NCI-H524 (cell line): ENCODE measurements at regions not wholly inside any gene's neighbourhood (a gene's known extent, or its start where the extent isn't known, plus 50 kb on each side); places are given as distances from the start of the nearest gene placed in this dataset.

Experiments used
- DNase-seq, 2 experiments: peaks; one replicate each; lab custom pipeline; 2025; lab: John Stamatoyannopoulos, UW

- DNase-seq: no peak
Measured at GRCh38 chr14:98711453-98711852, 560.5 kb downstream of the BCL11B start.

GRCh38 chr14:98714626-98715425 lies 557.2 kb downstream of the BCL11B start:
- no peak for DNase-seq

- DNase-seq: no peak
Measured at GRCh38 chr14:98716133-98716532, 555.9 kb downstream of the BCL11B start.

DNA sequence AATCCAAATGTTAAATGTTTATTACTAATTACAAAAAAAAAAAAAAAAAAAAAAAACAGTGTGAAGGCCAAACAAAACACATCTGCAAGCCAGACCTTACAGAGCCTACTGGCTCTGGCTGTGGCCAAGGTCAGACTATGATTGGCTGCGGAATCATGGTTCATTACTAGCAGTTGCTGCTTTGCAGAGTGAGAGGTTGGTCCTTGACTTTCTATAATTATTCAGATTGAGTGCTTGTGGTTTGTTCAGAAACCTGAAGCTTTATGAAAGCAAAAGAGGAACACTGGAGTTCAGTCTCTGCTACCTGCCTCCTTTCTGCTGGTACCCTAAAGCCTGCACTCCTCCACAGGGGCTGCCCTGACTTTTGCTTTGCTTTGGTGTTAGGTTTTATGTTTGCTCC lies 550.9 kb downstream of the BCL11B start:
- DNase-seq: no peak

DNA sequence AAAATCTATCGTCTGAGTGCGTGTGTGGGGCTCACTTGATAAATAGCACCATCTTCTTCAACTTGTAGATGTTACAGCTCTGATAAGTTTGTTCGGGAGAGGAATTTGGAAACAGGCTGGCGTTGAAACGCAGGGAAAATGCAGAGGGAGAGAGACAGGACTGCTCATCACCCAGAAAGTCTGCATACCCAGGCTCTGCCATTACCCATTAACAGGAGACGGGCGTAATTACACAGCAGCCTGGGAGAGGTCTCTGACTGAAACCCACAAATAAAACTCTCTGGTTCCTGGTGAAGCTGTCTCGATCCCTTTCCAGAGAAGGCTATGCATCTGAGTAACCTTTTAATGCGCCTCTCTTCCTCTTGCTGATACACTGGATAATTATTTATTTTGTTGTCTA lies 547.3 kb downstream of the BCL11B start:
- no peak for DNase-seq

- no peak for DNase-seq
Measured at GRCh38 chr14:98725191-98725590, 546.8 kb downstream of the BCL11B start.

DNA sequence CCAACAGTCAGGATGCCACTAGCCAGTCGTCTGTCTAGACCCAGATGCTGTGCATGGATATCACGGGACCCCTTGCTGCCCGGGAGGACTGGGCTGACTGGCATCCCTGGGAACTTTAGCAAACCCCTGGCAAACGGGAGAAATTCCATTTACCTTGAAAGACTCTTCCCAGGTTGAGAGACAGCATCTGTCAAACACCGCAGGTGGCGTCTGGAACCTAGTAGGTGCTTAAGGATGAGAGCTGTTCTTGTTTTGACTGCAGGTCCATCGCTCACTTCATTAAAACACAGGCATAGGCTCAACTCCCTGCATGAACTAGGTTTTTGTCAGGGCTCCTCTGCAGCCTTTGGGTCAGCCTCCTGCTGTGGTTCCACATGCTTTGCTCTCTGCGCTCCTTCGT lies 546.3 kb downstream of the BCL11B start:
- no peak for DNase-seq

DNA sequence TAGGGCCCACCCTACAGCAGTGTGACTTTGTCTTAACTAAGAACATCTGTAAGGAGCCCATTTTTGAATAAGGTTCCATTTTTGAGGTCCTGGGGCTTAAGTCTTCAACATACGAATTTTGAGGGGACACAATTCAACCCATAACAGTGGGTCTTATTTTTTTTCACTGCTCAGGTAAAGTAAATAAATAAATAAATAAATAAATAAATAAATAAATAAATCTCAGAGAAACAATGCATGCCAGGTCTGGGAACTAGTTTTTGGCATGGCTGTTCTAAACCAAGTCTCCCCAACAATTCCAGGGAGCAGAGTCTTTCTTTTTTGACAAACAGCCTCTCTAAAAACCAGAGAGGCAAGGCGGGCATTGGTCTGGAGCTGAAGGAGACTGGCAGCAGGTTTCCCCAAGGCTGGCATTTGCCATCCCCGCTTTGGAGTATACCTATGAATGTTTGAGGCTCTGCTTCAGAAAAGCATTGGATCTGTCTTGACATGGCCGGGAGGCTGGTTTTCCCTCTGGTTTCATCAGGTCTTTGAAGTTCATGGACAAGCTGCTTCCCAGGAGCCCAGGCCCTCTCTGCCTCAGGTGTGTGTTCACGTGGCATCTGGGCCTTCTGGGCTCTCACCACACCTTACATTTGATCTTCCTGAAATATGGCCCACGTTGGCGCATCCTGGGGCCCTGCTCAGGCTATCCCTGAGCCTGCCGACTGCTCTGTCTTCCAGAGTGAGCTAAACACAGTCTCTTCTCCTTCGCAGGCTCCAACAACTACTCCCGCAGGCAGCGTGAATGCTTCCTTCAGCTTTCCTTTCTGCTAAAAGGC lies 545.2 kb downstream of the BCL11B start:
- no peak for DNase-seq

DNA sequence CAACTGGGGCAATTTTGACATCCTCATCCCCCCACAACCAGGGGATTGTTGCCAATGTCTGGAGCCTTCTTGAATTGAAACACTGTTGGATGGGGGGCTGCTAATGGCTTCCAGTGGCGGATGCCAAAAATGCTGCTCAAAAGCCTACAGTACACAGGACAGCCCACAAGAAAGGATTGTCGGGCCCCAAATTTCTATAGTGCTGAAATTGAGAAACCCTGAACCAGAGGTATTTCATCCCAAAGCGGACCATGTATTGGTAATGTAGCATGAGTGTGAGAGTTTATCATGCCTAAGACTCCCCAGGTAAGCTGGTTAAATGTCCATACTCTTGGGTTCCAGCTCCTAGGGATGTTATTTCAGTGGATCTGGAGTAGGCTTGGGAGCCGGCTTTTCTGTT lies 544.0 kb downstream of the BCL11B start:
- no peak for DNase-seq

DNA sequence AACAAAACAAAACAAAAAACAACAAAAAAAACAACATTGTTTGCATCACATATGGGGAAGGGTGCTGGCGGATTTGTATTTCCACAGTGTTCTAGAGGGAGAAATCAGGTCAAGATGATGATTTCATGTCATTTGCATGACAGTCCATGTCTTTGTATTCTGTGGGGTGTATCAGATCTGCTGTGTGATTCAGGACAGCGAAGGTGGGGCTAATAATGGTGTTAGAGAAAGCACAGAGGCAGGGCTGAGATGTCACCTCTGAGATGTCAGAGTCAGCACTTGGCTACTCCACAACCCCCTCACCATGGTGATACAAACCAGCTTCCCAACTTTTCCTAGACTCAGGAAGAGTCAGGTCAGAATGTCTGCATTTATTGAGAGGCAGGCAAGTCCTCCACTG lies 543.2 kb downstream of the BCL11B start:
- DNase-seq: no peak

DNA sequence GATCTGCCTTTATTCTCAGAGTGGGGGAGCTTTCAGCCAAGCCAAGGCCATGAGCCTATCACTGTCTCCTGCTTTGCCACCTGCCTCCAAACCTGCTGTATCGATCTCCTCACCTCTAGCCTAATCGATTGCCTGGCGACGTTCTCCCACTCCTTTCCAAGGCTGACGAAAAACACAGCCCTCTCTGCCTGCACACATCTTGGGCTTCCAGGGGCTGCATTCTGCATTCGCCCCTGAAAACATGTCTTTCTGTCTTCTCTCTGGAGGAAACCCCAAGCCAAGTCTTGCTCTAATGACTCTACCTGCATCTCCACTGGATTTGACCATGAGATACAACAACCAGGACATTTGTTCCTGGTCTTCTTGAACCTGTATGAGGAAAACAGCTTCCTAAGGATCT lies 540.7 kb downstream of the BCL11B start:
- no peak for DNase-seq

DNA sequence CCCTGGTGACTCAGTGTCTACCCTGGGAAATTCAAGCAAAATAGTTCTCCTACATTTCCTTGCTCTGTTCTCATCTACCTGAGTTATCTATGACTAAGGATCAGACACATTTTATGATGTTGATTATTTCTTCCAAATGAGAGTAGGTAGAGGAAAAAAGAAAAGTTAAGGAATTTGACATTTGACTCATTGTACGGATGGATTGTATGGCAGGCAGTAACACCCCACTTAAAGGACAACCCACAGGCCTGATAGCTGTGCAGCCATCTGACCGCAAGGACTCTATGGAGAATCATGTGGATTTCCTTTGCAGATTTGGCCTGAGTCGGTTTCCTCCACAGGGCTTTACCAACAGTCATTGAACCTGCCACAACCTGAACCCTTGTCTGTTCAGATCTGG lies 540.3 kb downstream of the BCL11B start:
- no peak for DNase-seq

- no peak for DNase-seq
Measured at GRCh38 chr14:98733536-98733935, 538.5 kb downstream of the BCL11B start.

- DNase-seq: no peak
Measured at GRCh38 chr14:98736701-98737338, 535.2 kb downstream of the BCL11B start.

DNA sequence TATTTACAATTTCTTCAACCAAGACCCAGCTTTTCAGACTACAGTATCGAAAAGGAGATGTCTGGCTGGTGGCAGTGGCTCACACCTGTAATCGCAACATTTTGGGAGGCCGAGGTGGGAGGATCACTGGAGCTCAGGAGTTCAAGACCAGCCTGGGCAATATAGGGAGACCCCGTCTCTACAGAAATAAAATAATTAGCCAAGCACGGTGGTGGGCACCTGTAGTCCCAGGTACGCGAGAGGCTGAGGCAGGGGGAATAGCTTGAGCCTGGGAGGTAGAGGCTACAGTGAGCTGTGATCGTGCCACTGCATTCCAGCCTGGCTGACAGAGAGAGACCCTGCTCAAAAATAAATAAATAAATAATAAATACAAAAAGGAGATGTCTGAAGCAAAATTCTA lies 530.5 kb downstream of the BCL11B start:
- DNase-seq: no peak

- no peak for DNase-seq
Measured at GRCh38 chr14:98742001-98742400, 530.0 kb downstream of the BCL11B start.

DNA sequence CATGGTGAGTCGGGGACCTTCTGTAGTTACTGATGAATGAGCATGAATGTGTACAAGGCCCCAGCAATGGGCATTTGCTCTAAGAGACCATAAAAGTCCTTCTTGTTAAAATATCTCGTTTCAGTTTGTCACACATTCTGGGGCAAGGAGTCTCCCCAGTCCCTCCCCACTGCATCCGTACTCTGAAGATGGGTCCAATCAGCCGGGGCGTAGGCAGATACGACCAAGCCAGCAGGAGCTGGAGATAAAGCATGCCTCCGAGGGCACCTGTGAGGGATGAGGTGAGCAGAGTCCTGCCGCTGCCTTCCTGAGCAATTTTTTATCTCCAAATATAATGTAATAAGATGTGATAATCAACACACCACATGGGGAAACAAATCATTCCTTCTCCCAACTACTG lies 528.5 kb downstream of the BCL11B start:
- DNase-seq: no peak

- DNase-seq: no peak
Measured at GRCh38 chr14:98748966-98749365, 523.0 kb downstream of the BCL11B start.

DNA sequence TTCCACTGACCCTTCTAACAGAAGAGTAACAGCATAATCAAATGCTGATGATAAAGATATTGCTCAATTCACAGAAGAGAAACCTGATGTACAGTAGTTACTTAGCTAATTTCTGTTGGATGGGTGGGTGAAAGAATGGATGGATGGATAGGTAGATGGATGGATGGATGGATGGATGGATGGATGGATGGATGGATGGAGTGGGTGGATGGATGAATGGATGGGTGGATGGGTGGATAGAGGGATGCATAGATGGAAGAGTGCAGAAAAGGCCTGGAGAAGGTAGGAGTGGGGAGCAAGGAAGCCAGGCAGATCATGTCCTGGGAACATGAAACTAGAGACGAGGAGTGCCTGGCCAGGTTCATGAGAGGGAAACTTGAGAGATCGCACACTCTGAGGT lies 520.9 kb downstream of the BCL11B start:
- no peak for DNase-seq

GRCh38 chr14:98752660-98753059 lies 519.3 kb downstream of the BCL11B start:
- no peak for DNase-seq

DNA sequence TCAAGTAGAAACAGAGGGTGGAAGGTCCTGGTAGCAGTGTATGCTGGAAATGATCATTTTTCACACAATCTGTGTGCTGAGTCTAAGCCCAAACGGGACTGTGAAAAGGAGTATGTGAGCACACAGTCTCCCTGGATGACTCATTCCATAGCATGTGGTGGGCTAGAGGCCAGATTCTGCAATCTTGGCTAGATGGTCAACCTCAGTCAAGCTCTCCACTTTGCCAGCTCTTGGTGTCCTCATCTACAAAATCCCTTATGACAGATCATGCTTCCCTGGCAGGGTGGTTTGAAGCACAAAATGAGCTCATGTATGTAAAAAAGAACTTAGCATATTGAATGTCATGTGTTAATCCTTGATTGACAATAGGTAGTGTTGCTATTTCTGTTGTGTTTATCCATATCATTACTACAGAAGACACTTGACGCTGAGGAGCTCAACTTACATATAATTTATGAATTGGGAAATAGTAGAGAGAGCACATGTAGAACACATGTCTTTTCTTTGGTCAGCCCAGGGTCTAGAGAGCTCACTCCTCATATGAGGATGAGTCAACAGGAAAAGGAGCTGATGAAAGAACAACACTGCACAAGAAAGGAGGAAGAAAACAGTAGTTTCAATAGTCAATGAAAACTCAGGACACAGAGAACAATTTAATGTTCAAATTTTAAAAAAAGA lies 517.5 kb downstream of the BCL11B start:
- DNase-seq: no peak

GRCh38 chr14:98756749-98757148 lies 515.2 kb downstream of the BCL11B start:
- DNase-seq: no peak
